ENCODE measurements at regions not wholly inside any gene's neighbourhood (a gene's known extent, or its start where the extent isn't known, plus 50 kb on each side); places are given as distances from the start of the nearest gene placed in this dataset.

DNA sequence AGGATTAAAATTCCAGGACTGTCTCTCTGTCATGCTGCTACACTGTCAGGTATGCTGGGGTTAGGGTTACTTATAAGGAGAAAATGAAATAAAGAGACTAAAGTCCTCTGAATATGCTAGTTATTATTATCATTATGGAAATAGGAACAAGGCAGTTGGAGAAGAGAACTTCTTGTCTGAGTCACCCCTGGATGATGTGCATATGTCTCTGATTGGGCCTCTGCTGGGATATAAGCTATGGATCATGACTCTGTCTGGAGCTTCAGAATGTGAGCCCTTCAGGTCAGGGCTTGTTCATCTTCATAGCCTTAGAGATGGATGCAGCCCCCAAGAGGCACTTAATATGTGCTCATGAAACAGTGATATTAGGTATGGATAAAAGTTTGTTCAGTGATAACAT, 569.6 kb downstream of the EPHB1 start:
- Histone ChIP-seq H3K4me1 (no peaks in the 10 kb centered on the region), H3K9me3 (no peaks in the 10 kb centered on the region), H3K27me3 (no peaks in the 10 kb centered on the region), H3K4me3 (no peak overlapping the region), H3K36me3 (no peaks in the 10 kb centered on the region), H3K27ac (no peak overlapping the region)
- intact Hi-C loops (cut with DNase I): no loop called here
- DNase-seq (ENCODE audit: extremely low spot score in 2 of 2): no peak
- TF ChIP-seq POLR2AphosphoS5 (IDR thresholded peaks at IDR 0.05; ENCODE audit: insufficient read depth in 1 of 2, low read depth in 1 of 2) (no peak), POLR2A (IDR thresholded peaks at IDR 0.05) (no peak)
- TF ChIP-seq, protein P1, sequence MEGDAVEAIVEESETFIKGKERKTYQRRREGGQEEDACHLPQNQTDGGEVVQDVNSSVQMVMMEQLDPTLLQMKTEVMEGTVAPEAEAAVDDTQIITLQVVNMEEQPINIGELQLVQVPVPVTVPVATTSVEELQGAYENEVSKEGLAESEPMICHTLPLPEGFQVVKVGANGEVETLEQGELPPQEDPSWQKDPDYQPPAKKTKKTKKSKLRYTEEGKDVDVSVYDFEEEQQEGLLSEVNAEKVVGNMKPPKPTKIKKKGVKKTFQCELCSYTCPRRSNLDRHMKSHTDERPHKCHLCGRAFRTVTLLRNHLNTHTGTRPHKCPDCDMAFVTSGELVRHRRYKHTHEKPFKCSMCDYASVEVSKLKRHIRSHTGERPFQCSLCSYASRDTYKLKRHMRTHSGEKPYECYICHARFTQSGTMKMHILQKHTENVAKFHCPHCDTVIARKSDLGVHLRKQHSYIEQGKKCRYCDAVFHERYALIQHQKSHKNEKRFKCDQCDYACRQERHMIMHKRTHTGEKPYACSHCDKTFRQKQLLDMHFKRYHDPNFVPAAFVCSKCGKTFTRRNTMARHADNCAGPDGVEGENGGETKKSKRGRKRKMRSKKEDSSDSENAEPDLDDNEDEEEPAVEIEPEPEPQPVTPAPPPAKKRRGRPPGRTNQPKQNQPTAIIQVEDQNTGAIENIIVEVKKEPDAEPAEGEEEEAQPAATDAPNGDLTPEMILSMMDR (IDR thresholded peaks at IDR 0.05): no peak

DNA sequence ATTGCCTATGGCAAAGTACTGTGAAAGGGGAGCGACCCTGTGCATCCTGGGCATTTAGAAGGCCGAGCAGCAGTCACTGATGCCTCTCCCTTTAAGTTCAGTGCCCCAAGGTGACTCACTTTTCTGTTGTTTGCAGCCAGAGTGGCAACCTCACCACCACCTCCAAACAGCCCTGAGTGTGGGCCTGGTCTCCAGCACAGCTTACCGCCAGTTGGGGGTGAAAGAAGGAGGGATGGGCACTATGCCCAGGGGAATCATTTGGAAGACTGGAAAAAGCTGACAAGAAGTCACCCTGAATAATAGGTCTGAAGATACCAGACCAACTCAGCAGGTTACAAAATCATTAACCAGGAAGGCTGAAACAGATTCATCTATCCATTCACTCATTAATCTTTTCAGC, 571.8 kb downstream of the EPHB1 start:
- H3K36me3 ChIP-seq: no peaks in the 10 kb centered on the region
- no peaks in the 10 kb centered on the region for H3K27me3 ChIP-seq
- H3K4me1 ChIP-seq: no peaks in the 10 kb centered on the region
- no peaks in the 10 kb centered on the region for H3K9me3 ChIP-seq
- H3K27ac ChIP-seq: no peak overlapping the region
- DNase-seq (ENCODE audit: extremely low spot score in 2 of 2): no peak
- intact Hi-C loops (cut with DNase I): no loop called here
- no peak overlapping the region for H3K4me3 ChIP-seq
- TF ChIP-seq, protein P1 (IDR thresholded peaks at IDR 0.05): no peak

DNA sequence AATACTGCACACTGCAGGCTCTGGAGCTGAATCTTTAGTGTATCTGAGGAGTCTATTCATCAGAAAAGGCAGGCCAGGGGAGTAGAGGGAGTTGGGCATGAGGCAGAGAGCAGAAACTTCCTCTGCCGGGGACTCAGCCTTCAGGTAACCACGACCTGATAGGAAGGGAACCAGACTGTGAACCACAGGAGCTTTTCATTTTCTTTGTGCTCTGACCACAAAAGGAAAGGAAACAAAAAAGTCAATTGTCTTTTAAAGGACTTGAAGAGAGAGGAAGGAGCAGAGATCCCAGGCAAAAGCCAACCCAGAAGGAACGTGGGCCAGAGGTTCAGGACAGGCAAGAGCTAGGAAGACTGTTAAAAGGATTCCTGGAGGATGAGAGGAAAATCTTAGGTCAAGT, 573.3 kb downstream of the EPHB1 start:
- H3K27ac ChIP-seq: no peak overlapping the region
- TF ChIP-seq POLR2AphosphoS5 (IDR thresholded peaks at IDR 0.05; ENCODE audit: insufficient read depth in 1 of 2, low read depth in 1 of 2) (no peak), POLR2A (IDR thresholded peaks at IDR 0.05) (no peak)
- TF ChIP-seq, protein P1 (IDR thresholded peaks at IDR 0.05): no peak
- no peaks in the 10 kb centered on the region for H3K4me1 ChIP-seq
- no peaks in the 10 kb centered on the region for H3K9me3 ChIP-seq
- DNase-seq (ENCODE audit: extremely low spot score in 2 of 2): no peak
- no peaks in the 10 kb centered on the region for H3K27me3 ChIP-seq
- H3K36me3 ChIP-seq: no peaks in the 10 kb centered on the region
- intact Hi-C loops (cut with DNase I): no loop called here
- H3K4me3 ChIP-seq: no peak overlapping the region

DNA sequence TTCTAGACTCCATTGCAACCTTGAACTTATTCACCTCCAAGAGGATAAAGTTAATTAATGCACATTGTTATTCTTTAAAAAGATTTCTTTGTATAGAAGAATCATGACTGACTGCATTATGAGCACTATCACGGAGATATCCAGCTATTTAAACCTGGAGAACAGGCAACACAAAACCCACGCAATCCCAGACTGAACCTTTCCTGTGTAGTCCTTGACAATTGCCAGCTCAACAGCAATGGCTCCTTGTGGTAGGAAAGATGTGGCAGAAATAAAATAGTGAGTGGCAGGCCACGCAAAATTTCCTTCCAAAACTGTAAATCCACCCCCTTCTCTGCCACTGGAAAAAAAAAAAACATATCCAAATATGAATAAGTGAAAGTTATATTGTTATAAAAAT, 573.7 kb downstream of the EPHB1 start:
- Histone ChIP-seq H3K4me1 (no peaks in the 10 kb centered on the region), H3K27me3 (no peaks in the 10 kb centered on the region), H3K27ac (no peak overlapping the region), H3K9me3 (no peaks in the 10 kb centered on the region), H3K36me3 (no peaks in the 10 kb centered on the region), H3K4me3 (no peak overlapping the region)
- intact Hi-C loops (cut with DNase I): no loop called here
- TF ChIP-seq POLR2A (IDR thresholded peaks at IDR 0.05): no peak
- TF ChIP-seq POLR2AphosphoS5 (IDR thresholded peaks at IDR 0.05; ENCODE audit: insufficient read depth in 1 of 2, low read depth in 1 of 2): no peak
- TF ChIP-seq, protein P1 (IDR thresholded peaks at IDR 0.05): no peak
- no peak for DNase-seq (ENCODE audit: extremely low spot score in 2 of 2)

DNA sequence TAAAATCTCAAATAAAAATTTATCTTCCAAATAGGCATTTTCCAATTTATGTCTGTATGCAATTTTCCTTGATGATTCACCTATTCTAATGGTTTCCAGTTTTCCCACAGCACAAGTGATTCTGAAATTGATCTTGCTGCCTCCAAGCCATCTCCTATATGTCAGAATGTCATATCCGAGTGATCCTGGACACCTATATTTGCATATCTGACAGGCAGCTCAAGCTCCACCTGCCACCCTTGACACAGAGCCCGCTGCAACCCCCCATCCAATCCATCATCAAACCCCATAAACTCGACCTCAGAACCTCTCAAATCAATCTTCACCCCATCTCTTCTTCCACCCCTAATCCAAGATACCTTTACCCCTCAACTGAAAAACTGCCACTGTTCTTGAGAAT, 579.5 kb downstream of the EPHB1 start:
- H3K27me3 ChIP-seq: no peaks in the 10 kb centered on the region
- H3K27ac ChIP-seq: no peak overlapping the region
- TF ChIP-seq POLR2A (IDR thresholded peaks at IDR 0.05) (no peak), POLR2AphosphoS5 (IDR thresholded peaks at IDR 0.05; ENCODE audit: insufficient read depth in 1 of 2, low read depth in 1 of 2) (no peak)
- TF ChIP-seq, protein P1 (IDR thresholded peaks at IDR 0.05): no peak
- H3K4me1 ChIP-seq: no peaks in the 10 kb centered on the region
- DNase-seq (ENCODE audit: extremely low spot score in 2 of 2): no peak
- intact Hi-C loops (cut with DNase I): no loop called here
- no peaks in the 10 kb centered on the region for H3K9me3 ChIP-seq
- no peaks in the 10 kb centered on the region for H3K36me3 ChIP-seq
- no peak overlapping the region for H3K4me3 ChIP-seq
